ENCODE measurements at regions not wholly inside any gene's neighbourhood (a gene's known extent, or its start where the extent isn't known, plus 50 kb on each side); places are given as distances from the start of the nearest gene placed in this dataset.

DNA sequence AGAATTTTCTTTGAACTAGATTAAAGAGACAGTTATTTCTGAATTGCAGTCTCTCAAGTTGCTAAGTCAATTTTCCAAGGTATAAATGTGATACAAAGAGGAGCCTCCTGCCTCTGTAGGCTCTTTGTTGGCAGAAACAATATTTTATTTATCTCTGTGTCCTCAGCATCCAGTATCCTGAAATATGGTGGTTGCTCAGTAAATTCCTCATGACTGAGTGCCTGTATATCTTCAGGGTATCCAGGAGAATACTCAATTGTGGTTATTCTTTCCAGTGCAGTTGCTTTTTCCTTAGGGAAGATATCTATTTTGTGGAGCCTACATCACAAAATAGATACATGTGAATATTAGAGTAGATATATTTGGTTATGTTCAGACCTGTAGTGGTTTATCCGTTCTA is 144.8 kb upstream of the FERD3L start:
- H3K27me3 ChIP-seq (ENCODE audit: control insufficient read depth, extremely low read depth, insufficient read depth, low read length): no peaks in the 10 kb centered on the region
- H3K4me2 ChIP-seq (ENCODE audit: control insufficient read depth, extremely low read depth, insufficient read depth, low read depth, low read length): no peak overlapping the region
- no peak for FAIRE-seq
- no peak for DNase-seq (ENCODE audit: low read depth, low spot score)
- no peaks in the 10 kb centered on the region for H3K4me1 ChIP-seq (ENCODE audit: control insufficient read depth, extremely low read depth, insufficient read depth, low read length)
- H3K9me1 ChIP-seq (ENCODE audit: control insufficient read depth, extremely low read depth, insufficient read depth, low read length): no peaks in the 10 kb centered on the region
- H4K20me1 ChIP-seq (ENCODE audit: control insufficient read depth, extremely low read depth, insufficient read depth, low read length): no peaks in the 10 kb centered on the region
- H3K27ac ChIP-seq (ENCODE audit: control insufficient read depth, insufficient read depth, low read length): no peak overlapping the region
- H3K79me2 ChIP-seq (ENCODE audit: control insufficient read depth, insufficient read depth, low read length): no peaks in the 10 kb centered on the region
- H2AFZ ChIP-seq (ENCODE audit: control insufficient read depth, low read length): no peak overlapping the region
- H3K36me3 ChIP-seq (ENCODE audit: control insufficient read depth in 2 of 2, extremely low read depth in 1 of 2, insufficient read depth in 2 of 2, low read length in 2 of 2): no peaks in the 10 kb centered on the region
- no peak overlapping the region for H3K9ac ChIP-seq (ENCODE audit: control insufficient read depth, extremely low read depth, insufficient read depth, low read length)
- no peaks in the 10 kb centered on the region for H3K9me3 ChIP-seq (ENCODE audit: control insufficient read depth, low read depth, low read length)
- no peak overlapping the region for H3K4me3 ChIP-seq (ENCODE audit: control insufficient read depth in 2 of 3, extremely low read depth in 1 of 3, insufficient read depth in 2 of 3, low read depth in 1 of 3, low read length in 3 of 3)
- no peak for TF ChIP-seq EZH2 (IDR thresholded peaks at IDR 0.05; ENCODE audit: low read length)
- TF ChIP-seq, protein P1, sequence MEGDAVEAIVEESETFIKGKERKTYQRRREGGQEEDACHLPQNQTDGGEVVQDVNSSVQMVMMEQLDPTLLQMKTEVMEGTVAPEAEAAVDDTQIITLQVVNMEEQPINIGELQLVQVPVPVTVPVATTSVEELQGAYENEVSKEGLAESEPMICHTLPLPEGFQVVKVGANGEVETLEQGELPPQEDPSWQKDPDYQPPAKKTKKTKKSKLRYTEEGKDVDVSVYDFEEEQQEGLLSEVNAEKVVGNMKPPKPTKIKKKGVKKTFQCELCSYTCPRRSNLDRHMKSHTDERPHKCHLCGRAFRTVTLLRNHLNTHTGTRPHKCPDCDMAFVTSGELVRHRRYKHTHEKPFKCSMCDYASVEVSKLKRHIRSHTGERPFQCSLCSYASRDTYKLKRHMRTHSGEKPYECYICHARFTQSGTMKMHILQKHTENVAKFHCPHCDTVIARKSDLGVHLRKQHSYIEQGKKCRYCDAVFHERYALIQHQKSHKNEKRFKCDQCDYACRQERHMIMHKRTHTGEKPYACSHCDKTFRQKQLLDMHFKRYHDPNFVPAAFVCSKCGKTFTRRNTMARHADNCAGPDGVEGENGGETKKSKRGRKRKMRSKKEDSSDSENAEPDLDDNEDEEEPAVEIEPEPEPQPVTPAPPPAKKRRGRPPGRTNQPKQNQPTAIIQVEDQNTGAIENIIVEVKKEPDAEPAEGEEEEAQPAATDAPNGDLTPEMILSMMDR (optimal IDR thresholded peaks at IDR 0.05 in 1 of 3, IDR thresholded peaks at IDR 0.05 in 1 of 3, conservative IDR thresholded peaks at IDR 0.05 in 1 of 3; ENCODE audit: extremely low read depth in 1 of 3, insufficient read depth in 2 of 3, low read length in 3 of 3): no peak
- dilution Hi-C loops (cut with MboI; ENCODE audit: extremely low pct_ligation_motif_present, low sequenced_read_pairs): no loop called here

DNA sequence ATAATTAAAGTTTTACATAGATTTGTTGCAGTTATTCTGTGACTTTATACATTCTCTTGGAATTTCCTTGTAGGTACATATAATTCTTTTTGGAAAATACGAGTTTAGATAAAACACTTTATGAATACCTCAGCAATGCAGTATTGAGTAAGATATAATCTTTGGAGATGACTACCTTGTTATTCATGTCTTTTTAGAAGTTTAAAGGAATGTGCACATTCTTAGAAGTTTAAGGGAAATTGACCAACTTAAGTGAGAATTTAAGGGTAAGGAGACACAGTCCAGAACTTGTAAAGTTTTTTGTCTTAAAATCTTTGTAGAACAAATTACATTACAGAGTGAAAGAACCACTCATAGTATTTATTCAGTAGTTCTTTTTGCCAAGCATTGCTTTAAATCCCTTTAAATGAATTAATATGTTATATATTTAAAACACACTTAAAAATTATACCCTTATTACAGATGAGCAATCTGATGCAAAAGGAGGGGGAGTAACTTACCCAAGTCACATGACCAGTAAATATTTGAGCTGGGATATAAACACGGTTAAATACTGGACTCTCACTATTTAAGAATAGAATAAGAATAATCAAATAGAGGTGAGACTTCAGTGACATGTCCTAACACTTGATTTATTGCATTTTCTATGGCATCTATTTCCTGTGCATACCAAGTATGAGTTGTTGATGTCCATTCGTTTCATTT is 139.5 kb upstream of the FERD3L start:
- no peak for DNase-seq (ENCODE audit: low read depth, low spot score)
- Histone ChIP-seq H3K27ac (ENCODE audit: control insufficient read depth, insufficient read depth, low read length) (no peak overlapping the region), H4K20me1 (ENCODE audit: control insufficient read depth, extremely low read depth, insufficient read depth, low read length) (no peaks in the 10 kb centered on the region), H3K4me3 (ENCODE audit: control insufficient read depth in 2 of 3, extremely low read depth in 1 of 3, insufficient read depth in 2 of 3, low read depth in 1 of 3, low read length in 3 of 3) (no peak overlapping the region), H3K79me2 (ENCODE audit: control insufficient read depth, insufficient read depth, low read length) (no peaks in the 10 kb centered on the region), H3K27me3 (ENCODE audit: control insufficient read depth, extremely low read depth, insufficient read depth, low read length) (no peaks in the 10 kb centered on the region), H3K9me3 (ENCODE audit: control insufficient read depth, low read depth, low read length) (no peaks in the 10 kb centered on the region), H3K9ac (ENCODE audit: control insufficient read depth, extremely low read depth, insufficient read depth, low read length) (no peak overlapping the region), H3K4me1 (ENCODE audit: control insufficient read depth, extremely low read depth, insufficient read depth, low read length) (no peaks in the 10 kb centered on the region), H3K4me2 (ENCODE audit: control insufficient read depth, extremely low read depth, insufficient read depth, low read depth, low read length) (no peak overlapping the region), H2AFZ (ENCODE audit: control insufficient read depth, low read length) (no peak overlapping the region), H3K9me1 (ENCODE audit: control insufficient read depth, extremely low read depth, insufficient read depth, low read length) (no peaks in the 10 kb centered on the region), H3K36me3 (ENCODE audit: control insufficient read depth in 2 of 2, extremely low read depth in 1 of 2, insufficient read depth in 2 of 2, low read length in 2 of 2) (no peaks in the 10 kb centered on the region)
- FAIRE-seq: no peak
- TF ChIP-seq, protein P1 (optimal IDR thresholded peaks at IDR 0.05 in 1 of 3, IDR thresholded peaks at IDR 0.05 in 1 of 3, conservative IDR thresholded peaks at IDR 0.05 in 1 of 3; ENCODE audit: extremely low read depth in 1 of 3, insufficient read depth in 2 of 3, low read length in 3 of 3): no peak
- no peak for TF ChIP-seq EZH2 (IDR thresholded peaks at IDR 0.05; ENCODE audit: low read length)
- dilution Hi-C loops (cut with MboI; ENCODE audit: extremely low pct_ligation_motif_present, low sequenced_read_pairs): no loop called here
